ENCODE measurements at regions not wholly inside any gene's neighbourhood (a gene's known extent, or its start where the extent isn't known, plus 50 kb on each side); places are given as distances from the start of the nearest gene placed in this dataset.

- H3K79me2 ChIP-seq (ENCODE audit: insufficient read depth, low read depth): no peaks in the 10 kb centered on the region
- H2AFZ ChIP-seq (ENCODE audit: low read depth): no peak overlapping the region
- H3K9ac ChIP-seq: no peak overlapping the region
- TF ChIP-seq, protein P1, sequence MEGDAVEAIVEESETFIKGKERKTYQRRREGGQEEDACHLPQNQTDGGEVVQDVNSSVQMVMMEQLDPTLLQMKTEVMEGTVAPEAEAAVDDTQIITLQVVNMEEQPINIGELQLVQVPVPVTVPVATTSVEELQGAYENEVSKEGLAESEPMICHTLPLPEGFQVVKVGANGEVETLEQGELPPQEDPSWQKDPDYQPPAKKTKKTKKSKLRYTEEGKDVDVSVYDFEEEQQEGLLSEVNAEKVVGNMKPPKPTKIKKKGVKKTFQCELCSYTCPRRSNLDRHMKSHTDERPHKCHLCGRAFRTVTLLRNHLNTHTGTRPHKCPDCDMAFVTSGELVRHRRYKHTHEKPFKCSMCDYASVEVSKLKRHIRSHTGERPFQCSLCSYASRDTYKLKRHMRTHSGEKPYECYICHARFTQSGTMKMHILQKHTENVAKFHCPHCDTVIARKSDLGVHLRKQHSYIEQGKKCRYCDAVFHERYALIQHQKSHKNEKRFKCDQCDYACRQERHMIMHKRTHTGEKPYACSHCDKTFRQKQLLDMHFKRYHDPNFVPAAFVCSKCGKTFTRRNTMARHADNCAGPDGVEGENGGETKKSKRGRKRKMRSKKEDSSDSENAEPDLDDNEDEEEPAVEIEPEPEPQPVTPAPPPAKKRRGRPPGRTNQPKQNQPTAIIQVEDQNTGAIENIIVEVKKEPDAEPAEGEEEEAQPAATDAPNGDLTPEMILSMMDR (conservative IDR thresholded peaks at IDR 0.05; ENCODE audit: low read depth, low read length): no peak
- no peaks in the 10 kb centered on the region for H3K36me3 ChIP-seq (ENCODE audit: insufficient read depth)
- H4K20me1 ChIP-seq (ENCODE audit: insufficient read depth): no peaks in the 10 kb centered on the region
- H3K27me3 ChIP-seq (ENCODE audit: insufficient read depth, low read depth): no peaks in the 10 kb centered on the region
- no peak overlapping the region for H3K4me3 ChIP-seq (IDR thresholded peaks at IDR 0.05; ENCODE audit: insufficient read depth, low read depth, low read length)
- no peak overlapping the region for H3K27ac ChIP-seq
- no peaks in the 10 kb centered on the region for H3K4me1 ChIP-seq (ENCODE audit: low read depth, poor library complexity, severe bottlenecking)
- H3K4me2 ChIP-seq: no peak overlapping the region
Observed at GRCh38 chr4:140208921-140209320, 54.9 kb upstream of the MAML3 start.

All from KMS-11 (cell line).